GM18505 (cell line): ENCODE measurements at regions not wholly inside any gene's neighbourhood (a gene's known extent, or its start where the extent isn't known, plus 50 kb on each side); places are given as distances from the start of the nearest gene placed in this dataset.

ENCODE experiments used
- ATAC-seq: cut with Tn5 transposase; IDR thresholded peaks from one replicate; pipeline ENCODE4 v1.9.1; 2021; ENCODE audit not compliant: unreplicated experiment
- POLR2A ChIP-seq: IDR thresholded peaks from 4 replicates; pipeline ENCODE4 v1.6.1; 2011; ENCODE audit warnings: borderline replicate concordance; ENCODE audit not compliant: insufficient read depth, insufficient read length; ENCODE audit errors: extremely low read depth

DNA sequence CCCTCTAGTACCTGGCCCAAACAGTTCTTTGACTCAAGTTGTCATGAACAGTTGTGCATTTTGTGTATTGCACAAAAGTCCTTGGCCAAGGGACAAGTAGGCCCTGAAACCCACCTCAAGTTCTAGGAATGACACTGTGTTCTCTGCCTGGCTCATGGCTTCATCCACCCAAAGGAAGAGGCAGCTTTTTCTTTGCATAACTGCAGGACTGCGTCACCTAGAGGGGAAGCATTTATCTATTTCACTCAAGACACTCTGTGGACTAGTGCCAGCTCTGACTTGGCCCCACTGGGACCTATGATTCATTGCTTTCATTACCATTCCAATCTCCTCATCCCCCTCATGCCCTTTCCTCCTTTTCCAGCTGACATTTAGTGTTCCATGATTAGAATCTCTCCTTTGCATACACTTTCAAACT lies 119.3 kb upstream of the SIX2 start:
- no peak for TF ChIP-seq POLR2A
- ATAC-seq: no peak

DNA sequence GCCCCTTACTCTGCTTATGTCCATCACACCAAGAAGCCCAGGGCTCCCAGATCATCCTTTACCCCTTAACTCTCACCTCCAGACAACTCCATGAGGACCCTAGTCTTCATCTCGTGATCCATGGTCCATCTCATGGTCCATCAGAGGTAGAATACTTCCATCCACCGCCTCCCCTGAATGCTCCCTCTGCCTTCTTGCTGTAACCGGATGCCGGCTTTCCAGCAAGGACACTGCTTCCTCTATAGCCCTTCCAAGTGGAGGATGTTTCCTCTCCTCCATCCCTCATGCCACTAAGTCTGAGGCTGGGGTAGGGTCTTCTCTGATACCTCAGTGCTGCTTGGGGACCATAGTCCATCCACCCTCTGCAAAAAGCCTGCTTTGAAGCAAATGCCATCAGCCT lies 118.6 kb upstream of the SIX2 start:
- no peak for ATAC-seq
- no peak for TF ChIP-seq POLR2A

DNA sequence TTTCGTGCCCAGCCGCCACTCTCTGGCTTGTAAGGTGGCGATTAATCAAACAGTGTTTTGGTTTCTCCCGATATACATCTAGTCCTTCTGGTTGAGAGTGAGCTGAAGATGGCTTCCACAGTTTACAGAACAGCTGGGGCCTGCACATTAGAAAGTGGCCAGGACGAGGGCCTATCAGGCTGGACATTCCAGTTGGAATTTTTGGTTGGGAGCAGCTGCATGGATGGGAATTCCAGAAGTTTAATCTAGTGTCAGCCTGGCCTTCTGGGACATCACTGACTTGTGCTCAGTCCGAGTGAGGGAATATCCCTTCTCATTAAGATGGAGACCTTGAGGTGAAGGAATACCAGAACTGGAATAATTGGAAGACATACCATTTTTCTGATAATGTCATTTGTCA lies 118.1 kb upstream of the SIX2 start:
- ATAC-seq: no peak
- no peak for TF ChIP-seq POLR2A

DNA sequence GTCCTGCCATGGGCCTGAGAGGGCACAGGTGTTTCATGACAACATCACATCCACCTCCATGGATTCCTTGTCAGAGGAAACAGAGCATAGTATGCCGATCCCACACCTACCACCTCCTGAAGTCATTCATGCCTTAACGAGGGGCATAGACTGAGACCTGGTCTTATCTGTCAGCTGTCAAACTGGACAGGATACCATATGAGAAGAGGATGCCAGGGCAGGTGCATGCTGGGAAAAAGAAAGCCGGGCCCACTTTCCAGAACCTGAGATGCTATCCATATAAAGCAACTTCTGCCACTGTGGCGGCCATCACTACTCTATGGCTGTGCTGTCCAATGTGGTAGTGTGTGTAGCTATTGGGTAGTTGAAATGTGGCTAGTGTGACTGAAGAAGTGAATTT lies 116.0 kb upstream of the SIX2 start:
- no peak for TF ChIP-seq POLR2A
- ATAC-seq: no peak

GRCh38 chr2:45124456-45124855 lies 115.2 kb upstream of the SIX2 start:
- ATAC-seq: no peak
- no peak for TF ChIP-seq POLR2A

GRCh38 chr2:45123521-45124191 lies 114.4 kb upstream of the SIX2 start:
- ATAC-seq: no peak
- no peak for TF ChIP-seq POLR2A

- no peak for TF ChIP-seq POLR2A
- no peak for ATAC-seq
Observed at GRCh38 chr2:45123065-45123464, 113.8 kb upstream of the SIX2 start.

GRCh38 chr2:45121236-45121927 lies 112.1 kb upstream of the SIX2 start:
- TF ChIP-seq POLR2A: no peak
- no peak for ATAC-seq

DNA sequence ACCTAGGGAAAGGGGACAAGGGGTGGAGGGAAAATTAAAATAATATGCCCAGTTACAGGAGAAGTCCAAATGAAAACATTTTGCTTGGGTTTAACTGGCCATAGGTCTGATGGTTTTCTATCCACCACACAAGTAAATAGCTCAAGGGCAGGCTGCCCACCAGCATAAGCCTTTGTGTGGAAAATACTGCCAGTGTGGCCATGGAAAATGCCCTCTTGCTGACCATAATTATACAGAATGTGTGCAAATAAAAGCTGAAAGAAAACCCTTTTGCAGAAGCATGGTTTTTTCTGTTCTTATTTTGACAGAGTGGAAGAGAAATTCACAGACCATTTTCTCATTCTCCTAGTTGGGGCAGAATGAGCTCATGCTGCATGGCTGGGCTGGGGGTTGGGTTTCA lies 111.3 kb upstream of the SIX2 start:
- no peak for ATAC-seq
- no peak for TF ChIP-seq POLR2A

DNA sequence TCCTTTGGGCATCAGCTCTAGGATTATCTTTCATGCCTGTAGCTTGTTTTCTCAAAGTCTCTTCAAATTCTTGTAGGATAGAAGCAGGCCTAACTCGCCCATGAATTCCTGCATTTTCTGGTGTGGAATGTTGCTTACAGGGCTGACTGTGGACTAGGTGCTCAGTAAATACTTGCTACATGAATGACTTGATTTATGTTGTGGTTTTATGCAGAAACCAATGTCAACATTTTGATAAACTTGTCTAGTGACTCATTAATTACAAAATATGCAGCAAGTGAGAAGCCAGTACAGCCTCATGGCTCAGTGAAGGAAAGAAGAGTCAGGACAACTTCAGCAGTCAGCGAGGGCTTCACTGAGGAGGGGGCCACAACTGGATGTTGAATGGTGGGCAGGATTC lies 110.6 kb upstream of the SIX2 start:
- no peak for ATAC-seq
- no peak for TF ChIP-seq POLR2A

GRCh38 chr2:45119038-45119437 lies 109.8 kb upstream of the SIX2 start:
- no peak for TF ChIP-seq POLR2A
- no peak for ATAC-seq

DNA sequence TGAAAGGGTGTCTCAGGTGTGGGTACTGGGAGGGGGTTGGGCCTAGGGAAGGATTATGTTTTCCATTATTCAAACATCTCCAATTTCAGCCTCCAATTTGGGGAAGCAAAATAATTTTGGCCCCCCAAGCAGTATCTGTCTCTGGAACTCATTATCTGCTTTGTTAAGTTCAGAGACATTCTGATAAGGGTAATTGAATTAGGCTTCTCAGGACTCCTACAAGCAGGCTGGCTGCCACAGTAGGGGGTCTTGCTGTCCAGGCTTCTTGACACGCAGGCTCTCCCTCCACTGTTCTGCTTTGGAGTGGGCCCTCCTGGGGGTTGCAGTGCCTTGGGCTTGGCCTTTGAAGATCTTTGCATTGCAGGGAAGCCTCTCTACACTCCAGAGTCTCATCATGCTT lies 108.1 kb upstream of the SIX2 start:
- ATAC-seq: no peak
- TF ChIP-seq POLR2A: no peak

- ATAC-seq: no peak
- no peak for TF ChIP-seq POLR2A
Observed at GRCh38 chr2:45115181-45115580, 105.9 kb upstream of the SIX2 start.

GRCh38 chr2:45114221-45114955 lies 105.1 kb upstream of the SIX2 start:
- no peak for ATAC-seq
- TF ChIP-seq POLR2A: no peak
